ENCODE measurements at regions not wholly inside any gene's neighbourhood (a gene's known extent, or its start where the extent isn't known, plus 50 kb on each side); places are given as distances from the start of the nearest gene placed in this dataset.

GRCh38 chr17:5644065-5644464 lies 59.8 kb upstream of the NLRP1 start:
- no peaks in the 10 kb centered on the region for H3K36me3 ChIP-seq (ENCODE audit: control insufficient read depth in 2 of 3, insufficient read depth in 3 of 3, low read length in 3 of 3)
- no peak overlapping the region for H3K27ac ChIP-seq (ENCODE audit: low read depth in 2 of 2, low read length in 2 of 2)
- H3K9me3 ChIP-seq (ENCODE audit: control insufficient read depth in 2 of 3, insufficient read depth in 1 of 3, low read length in 3 of 3) = no peaks in the 10 kb centered on the region
- no peak for TF ChIP-seq CTCF (IDR thresholded peaks at IDR 0.05; ENCODE audit: borderline replicate concordance, extremely low read depth, insufficient read depth)
- H3K9ac ChIP-seq (ENCODE audit: low read length in 3 of 3) = no peak overlapping the region
- H3K27me3 ChIP-seq (ENCODE audit: control insufficient read depth, insufficient read depth, low read length) = no peaks in the 10 kb centered on the region
- H3K4me3 ChIP-seq (ENCODE audit: low read length in 3 of 3) = no peak overlapping the region
- intact Hi-C loops (cut with DNase I) = no loop called here
- FAIRE-seq (no peak), DNase-seq (peak in 1 of 5 donors; percentile 16)
- no peaks in the 10 kb centered on the region for H3K4me1 ChIP-seq (ENCODE audit: control insufficient read depth in 2 of 3, insufficient read depth in 2 of 3, low read depth in 1 of 3, low read length in 3 of 3)

GRCh38 chr17:5651348-5651747 lies 67.0 kb upstream of the NLRP1 start:
- H3K27me3 ChIP-seq (ENCODE audit: control insufficient read depth, insufficient read depth, low read length) = no peaks in the 10 kb centered on the region
- peaks cover 0 to 22% (median 15%) of the 10 kb centered on the region in 3 donors for H3K9me3 ChIP-seq (ENCODE audit: control insufficient read depth in 2 of 3, insufficient read depth in 1 of 3, low read length in 3 of 3)
- no peak for DNase-seq
- intact Hi-C loops (cut with DNase I) = no loop called here
- no peak overlapping the region for H3K4me3 ChIP-seq (ENCODE audit: low read length in 3 of 3)
- no peaks in the 10 kb centered on the region for H3K36me3 ChIP-seq (ENCODE audit: control insufficient read depth in 2 of 3, insufficient read depth in 3 of 3, low read length in 3 of 3)
- no peak overlapping the region for H3K9ac ChIP-seq (ENCODE audit: low read length in 3 of 3)
- no peak for FAIRE-seq
- no peak overlapping the region for H3K27ac ChIP-seq (ENCODE audit: low read depth in 2 of 2, low read length in 2 of 2)
- no peak for TF ChIP-seq CTCF (IDR thresholded peaks at IDR 0.05; ENCODE audit: borderline replicate concordance, extremely low read depth, insufficient read depth)
- H3K4me1 ChIP-seq (ENCODE audit: control insufficient read depth in 2 of 3, insufficient read depth in 2 of 3, low read depth in 1 of 3, low read length in 3 of 3) = no peaks in the 10 kb centered on the region

- no peak for FAIRE-seq
- no peaks in the 10 kb centered on the region for H3K27me3 ChIP-seq (ENCODE audit: control insufficient read depth, insufficient read depth, low read length)
- no peak overlapping the region for H3K9ac ChIP-seq (ENCODE audit: low read length in 3 of 3)
- no peak overlapping the region for H3K27ac ChIP-seq (ENCODE audit: low read depth in 2 of 2, low read length in 2 of 2)
- no peaks in the 10 kb centered on the region for H3K9me3 ChIP-seq (ENCODE audit: control insufficient read depth in 2 of 3, insufficient read depth in 1 of 3, low read length in 3 of 3)
- no peaks in the 10 kb centered on the region for H3K4me1 ChIP-seq (ENCODE audit: control insufficient read depth in 2 of 3, insufficient read depth in 2 of 3, low read depth in 1 of 3, low read length in 3 of 3)
- no peak overlapping the region for H3K4me3 ChIP-seq (ENCODE audit: low read length in 3 of 3)
- TF ChIP-seq CTCF (IDR thresholded peaks at IDR 0.05; ENCODE audit: borderline replicate concordance, extremely low read depth, insufficient read depth) = no peak
- no peaks in the 10 kb centered on the region for H3K36me3 ChIP-seq (ENCODE audit: control insufficient read depth in 2 of 3, insufficient read depth in 3 of 3, low read length in 3 of 3)
- intact Hi-C loops (cut with DNase I) = no loop called here
- peak in 2 of 5 donors; percentile 66 to 67 for DNase-seq
These were observed 77.3 kb upstream of the NLRP1 start for GRCh38 chr17:5661491-5662125.

Measured in kidney (tissue), 13 donors.